Right lobe of liver (tissue), 6 donors: ENCODE measurements at regions not wholly inside any gene's neighbourhood (a gene's known extent, or its start where the extent isn't known, plus 50 kb on each side); places are given as distances from the start of the nearest gene placed in this dataset.
A peak's percentile ranks its signal among the peaks of the same experiment; 100 is the strongest.

Experiments used
- ATAC-seq, 4 donors: fragments of 200-7000 bp; cut with Tn5 transposase; one replicate each; pipeline ENCODE4 v1.9.1; 2020; ENCODE audit warnings: mild to moderate bottlenecking in 4 of 4, moderate library complexity in 4 of 4
- DNase-seq, 3 donors: peaks; one replicate each; pipeline ENCODE4 v3.0.0-alpha.2; 2020
- H3K27ac ChIP-seq, 3 donors: fragments of 200-600 bp; one replicate each; pipeline ENCODE4 v1.8.0; 2022
- H3K27me3 ChIP-seq, 2 donors: fragments of 200-600 bp; one replicate each; pipeline ENCODE4 v1.8.0; 2022
- H3K36me3 ChIP-seq, 4 donors: fragments of 200-600 bp; sonication (generic) in 1 of 4; one replicate each; pipeline versions ENCODE4 v1.5.1 to v1.8.0; 2017 to 2022; ENCODE audit warnings: control low read depth in 1 of 4
- H3K4me1 ChIP-seq, 4 donors: fragments of 200-600 bp; sonication (generic) in 1 of 4; one replicate each; pipeline versions ENCODE4 v1.5.1 to v1.8.0; 2017 to 2022; ENCODE audit warnings: control low read depth in 1 of 4
- H3K4me3 ChIP-seq, 3 donors: fragments of 200-600 bp; one replicate each; pipeline ENCODE4 v1.8.0; 2022
- H3K9me3 ChIP-seq, 4 donors: fragments of 200-600 bp; sonication (generic) in 1 of 4; one replicate each; pipeline versions ENCODE4 v1.5.1 to v1.8.0; 2017 to 2022; ENCODE audit warnings: control low read depth in 1 of 4
- POLR2A ChIP-seq: fragments of 450-650 bp; IDR thresholded peaks from one replicate; pipeline ENCODE4 v1.6.1; 2017; ENCODE audit warnings: antibody characterized with exemption, mild to moderate bottlenecking
- WGBS: methylation state at CpG from one replicate; pipeline ENCODE4 v1.1.6; 2018; ENCODE audit warnings: low coverage, low lambda C conversion rate; ENCODE audit not compliant: insufficient coverage; ENCODE audit errors: missing lambda C conversion rate; 5-methylcytosine and 5-hydroxymethylcytosine counted together
- intact Hi-C, 2 donors: fragments of 100-400 bp; cut with DNase I; formaldehyde crosslinking; loops; one replicate each; pipeline versions ENCODE4 v1.11.2 to v1.14.1; 2022
- TF ChIP-seq, protein P1 (sequence below), 4 donors: fragments of 200-600 bp in 3 of 4; fragments of 450-650 bp in 1 of 4; IDR thresholded peaks; one replicate each; pipeline versions ENCODE4 v1.5.1 to v1.8.0; 2016 to 2022; ENCODE audit warnings: antibody characterized with exemption in 4 of 4, mild to moderate bottlenecking in 2 of 4
- donor health status: DM: no; HTN: yes; CAD: no.
- donor health status: DM: no; HTN: no; CAD: no.
- donor health status: DM: no; HTN: no; CAD: no.
- donor health status: DM: no; HTN: yes; CAD: no.
- donor health status: DM: no; HTN: yes; CAD: no.

DNA sequence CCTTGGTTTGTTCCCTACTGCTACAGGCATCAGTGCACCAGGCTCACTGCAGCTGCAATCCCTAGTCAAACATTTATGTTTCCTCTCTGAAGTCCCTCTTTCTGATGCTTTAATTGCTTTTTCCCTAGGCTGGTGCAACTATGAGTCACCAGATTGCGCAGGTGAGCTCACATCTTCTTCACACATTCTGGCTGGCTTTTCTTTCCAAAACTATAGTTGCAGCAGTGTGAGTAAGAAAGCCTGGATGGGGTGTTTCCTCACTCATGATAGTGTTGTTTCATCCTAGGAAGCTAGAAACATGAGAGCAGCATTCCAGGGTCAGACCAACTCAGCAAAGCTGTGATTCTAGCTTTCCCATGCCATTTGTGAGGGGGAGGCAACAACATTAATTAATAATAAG lies 296.4 kb downstream of the PAX1 start:
- TF ChIP-seq, protein P1, sequence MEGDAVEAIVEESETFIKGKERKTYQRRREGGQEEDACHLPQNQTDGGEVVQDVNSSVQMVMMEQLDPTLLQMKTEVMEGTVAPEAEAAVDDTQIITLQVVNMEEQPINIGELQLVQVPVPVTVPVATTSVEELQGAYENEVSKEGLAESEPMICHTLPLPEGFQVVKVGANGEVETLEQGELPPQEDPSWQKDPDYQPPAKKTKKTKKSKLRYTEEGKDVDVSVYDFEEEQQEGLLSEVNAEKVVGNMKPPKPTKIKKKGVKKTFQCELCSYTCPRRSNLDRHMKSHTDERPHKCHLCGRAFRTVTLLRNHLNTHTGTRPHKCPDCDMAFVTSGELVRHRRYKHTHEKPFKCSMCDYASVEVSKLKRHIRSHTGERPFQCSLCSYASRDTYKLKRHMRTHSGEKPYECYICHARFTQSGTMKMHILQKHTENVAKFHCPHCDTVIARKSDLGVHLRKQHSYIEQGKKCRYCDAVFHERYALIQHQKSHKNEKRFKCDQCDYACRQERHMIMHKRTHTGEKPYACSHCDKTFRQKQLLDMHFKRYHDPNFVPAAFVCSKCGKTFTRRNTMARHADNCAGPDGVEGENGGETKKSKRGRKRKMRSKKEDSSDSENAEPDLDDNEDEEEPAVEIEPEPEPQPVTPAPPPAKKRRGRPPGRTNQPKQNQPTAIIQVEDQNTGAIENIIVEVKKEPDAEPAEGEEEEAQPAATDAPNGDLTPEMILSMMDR (IDR thresholded peaks at IDR 0.05): no peak
- no peak for TF ChIP-seq POLR2A
- no peak for DNase-seq
- Histone ChIP-seq H3K27me3 (no peaks in the 10 kb centered on the region), H3K9me3 (no peaks in the 10 kb centered on the region), H3K4me1 (no peaks in the 10 kb centered on the region), H3K4me3 (no peak overlapping the region), H3K36me3 (no peaks in the 10 kb centered on the region), H3K27ac (no peak overlapping the region)
- intact Hi-C loops: no loop called here
- ATAC-seq: no peak
- WGBS: 41% methylated on average over 1 of the region's 1 CpG

DNA sequence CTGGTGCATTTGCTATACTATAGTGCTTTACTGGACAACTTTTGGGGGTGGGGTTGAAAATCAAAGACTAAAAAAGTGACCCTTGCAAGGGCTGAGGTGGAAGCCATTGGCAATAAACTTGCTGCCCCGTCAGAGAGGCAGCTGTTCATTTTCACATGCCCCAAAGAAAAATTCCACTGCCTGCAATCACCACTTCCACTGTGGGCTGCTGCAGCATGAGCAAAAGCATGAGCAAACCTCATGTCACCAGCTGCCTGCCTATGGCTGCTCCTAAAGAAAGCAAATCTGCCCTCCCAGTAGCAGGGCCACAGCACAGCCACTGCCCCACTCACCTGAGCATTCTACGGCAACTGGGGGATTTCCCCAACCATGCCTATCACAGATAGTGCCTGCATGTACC lies 290.0 kb downstream of the PAX1 start:
- Histone ChIP-seq H3K4me1 (no peaks in the 10 kb centered on the region), H3K36me3 (no peaks in the 10 kb centered on the region), H3K4me3 (no peak overlapping the region), H3K27ac (no peak overlapping the region), H3K9me3 (no peaks in the 10 kb centered on the region), H3K27me3 (no peaks in the 10 kb centered on the region)
- no peak for TF ChIP-seq POLR2A
- TF ChIP-seq, protein P1 (IDR thresholded peaks at IDR 0.05): no peak
- no peak for DNase-seq
- WGBS: 17% methylated on average over 1 of the region's 2 CpGs
- intact Hi-C loops: no loop called here
- ATAC-seq: no peak

DNA sequence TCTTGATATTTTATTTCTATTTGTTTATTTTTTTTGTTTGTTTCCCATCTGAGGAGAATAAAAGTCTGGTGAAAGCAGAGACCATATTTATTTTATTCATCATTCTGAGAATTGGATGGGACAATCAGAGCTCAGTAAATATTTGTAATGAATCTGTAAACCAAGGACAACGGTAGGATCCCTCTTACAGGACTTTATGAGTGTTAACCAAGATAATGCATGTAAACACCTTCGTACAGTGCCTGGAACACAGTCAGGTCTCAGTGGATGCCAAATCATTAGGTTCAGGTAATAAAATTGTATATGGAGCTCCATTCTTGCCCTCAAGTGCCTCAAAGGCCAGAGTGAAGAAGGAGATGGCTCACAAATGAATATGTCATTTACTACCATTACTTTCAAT lies 288.7 kb downstream of the PAX1 start:
- H3K4me1 ChIP-seq: no peaks in the 10 kb centered on the region
- H3K27me3 ChIP-seq: no peaks in the 10 kb centered on the region
- no peak overlapping the region for H3K4me3 ChIP-seq
- intact Hi-C loops: no loop called here
- no peaks in the 10 kb centered on the region for H3K36me3 ChIP-seq
- DNase-seq (no peak), ATAC-seq (no peak)
- TF ChIP-seq POLR2A: no peak
- TF ChIP-seq, protein P1 (IDR thresholded peaks at IDR 0.05): no peak
- 38% methylated on average over 2 of the region's 2 CpGs for WGBS
- H3K9me3 ChIP-seq: no peaks in the 10 kb centered on the region
- no peak overlapping the region for H3K27ac ChIP-seq

DNA sequence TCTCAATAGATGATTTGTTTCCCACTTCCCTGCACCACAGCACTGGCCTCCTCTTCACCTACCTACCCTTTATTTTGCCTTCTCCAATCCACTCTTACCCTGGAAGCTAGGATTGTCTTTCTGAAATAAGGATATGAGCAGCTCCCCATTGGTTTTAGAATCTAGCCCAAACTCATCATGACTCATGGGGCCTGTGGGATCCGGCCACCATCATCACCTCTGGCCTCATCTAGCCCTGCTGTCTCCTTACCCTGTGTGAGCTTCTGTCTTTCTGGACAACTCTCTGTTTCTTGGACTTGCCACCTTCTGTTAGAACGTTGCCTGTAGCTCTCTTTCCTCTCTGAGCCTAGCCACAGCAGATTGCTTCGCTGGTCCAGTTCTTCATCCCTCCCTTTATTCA lies 277.1 kb downstream of the PAX1 start:
- WGBS: 67% methylated on average over 2 of the region's 3 CpGs
- no peak for DNase-seq
- TF ChIP-seq, protein P1 (IDR thresholded peaks at IDR 0.05): no peak
- no peak for TF ChIP-seq POLR2A
- Histone ChIP-seq H3K9me3 (no peaks in the 10 kb centered on the region), H3K4me1 (peaks cover 0 to 18% (median 8%) of the 10 kb centered on the region in 4 donors), H3K4me3 (no peak overlapping the region), H3K27ac (peak overlapping the region in 1 of 3 donors; percentile 76), H3K36me3 (no peaks in the 10 kb centered on the region), H3K27me3 (no peaks in the 10 kb centered on the region)
- peak in 1 of 4 donors; percentile 5 for ATAC-seq
- intact Hi-C loops: no loop called here
